Esophagus squamous epithelium (tissue), 5 donors: ENCODE measurements at regions not wholly inside any gene's neighbourhood (a gene's known extent, or its start where the extent isn't known, plus 50 kb on each side); places are given as distances from the start of the nearest gene placed in this dataset.

Experiments used
- DNase-seq: peaks from one replicate; lab custom pipeline; 2025; lab: John Stamatoyannopoulos, UW
- H3K27ac ChIP-seq, 4 donors: fragments of 200-600 bp; sonication (generic); one replicate each; pipeline ENCODE4 v1.5.1; 2016 to 2019; ENCODE audit warnings: mild to moderate bottlenecking in 1 of 4
- H3K27me3 ChIP-seq, 4 donors: fragments of 200-600 bp; sonication (generic); 1 replicate in 3 of 4; 2 replicates in 1 of 4; pipeline versions ENCODE4 v1.5.1 to v1.6.0; 2017 to 2021; ENCODE audit warnings: antibody characterized with exemption in 1 of 4
- H3K36me3 ChIP-seq, 3 donors: fragments of 200-600 bp; sonication (generic); one replicate each; pipeline ENCODE4 v1.5.1; 2016 to 2019
- H3K4me1 ChIP-seq, 3 donors: fragments of 200-600 bp; sonication (generic); one replicate each; pipeline ENCODE4 v1.5.1; 2017 to 2019
- H3K4me3 ChIP-seq, 4 donors: fragments of 200-600 bp; sonication (generic); 1 replicate in 3 of 4; 2 replicates in 1 of 4; pipeline ENCODE4 v1.5.1; 2016 to 2019; ENCODE audit warnings: mild to moderate bottlenecking in 2 of 4, moderate library complexity in 1 of 4
- H3K9me3 ChIP-seq, 3 donors: fragments of 200-600 bp; sonication (generic); one replicate each; pipeline ENCODE4 v1.5.1; 2016 to 2019
- POLR2A ChIP-seq, 4 donors: fragments of 450-650 bp; IDR thresholded peaks; one replicate each; pipeline ENCODE4 v1.6.1; 2017; ENCODE audit warnings: antibody characterized with exemption in 4 of 4, mild to moderate bottlenecking in 4 of 4, moderate library complexity in 3 of 4
- WGBS, 2 donors: methylation state at CpG; one replicate each; pipeline ENCODE4 v1.1.5; 2018; 5-methylcytosine and 5-hydroxymethylcytosine counted together
- intact Hi-C: fragments of 100-400 bp; cut with DNase I; formaldehyde crosslinking; loops from one replicate; pipeline ENCODE4 v1.15.0; 2022
- TF ChIP-seq, protein P1 (sequence below), 6 experiments: fragments of 450-650 bp in 4 of 6; fragments of 200-600 bp in 2 of 6; sonication (generic) in 2 of 6; IDR thresholded peaks; one replicate each; pipeline ENCODE4 v1.5.1; 2016 to 2019; ENCODE audit warnings: antibody characterized with exemption in 6 of 6, mild to moderate bottlenecking in 4 of 6, moderate library complexity in 4 of 6
- donor health status: DM: yes; HTN: yes; CAD: no.

DNA sequence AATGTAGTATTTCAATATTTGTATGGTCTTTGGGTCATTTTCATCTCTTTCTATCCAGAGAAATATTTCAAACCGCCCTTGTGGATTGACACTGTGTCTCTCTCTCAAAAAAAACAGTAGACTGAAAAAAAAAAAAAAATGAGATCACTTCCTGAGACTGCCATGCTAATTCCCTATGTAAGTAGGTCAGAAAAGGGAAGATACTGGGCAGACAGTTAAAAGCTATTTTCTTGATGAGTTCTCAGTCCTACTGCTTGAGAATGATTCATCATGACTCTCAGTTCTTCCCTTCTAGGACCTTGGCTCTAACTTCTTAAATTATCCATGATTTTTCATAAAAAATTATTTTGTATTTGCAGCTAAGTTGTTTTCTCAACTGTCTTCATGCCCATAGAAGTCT is 672.3 kb upstream of the REG3G start:
- intact Hi-C loops, result no loop called here
- no peak for DNase-seq
- Histone ChIP-seq H3K4me1 (no peaks in the 10 kb centered on the region), H3K4me3 (no peak overlapping the region), H3K9me3 (no peaks in the 10 kb centered on the region), H3K27me3 (no peaks in the 10 kb centered on the region), H3K36me3 (no peaks in the 10 kb centered on the region), H3K27ac (no peak overlapping the region)
- 44 to 87% methylated on average over 1 of the region's 1 CpG for WGBS, 2 donors
- TF ChIP-seq POLR2A (IDR thresholded peaks at IDR 0.05), result no peak
- TF ChIP-seq, protein P1, sequence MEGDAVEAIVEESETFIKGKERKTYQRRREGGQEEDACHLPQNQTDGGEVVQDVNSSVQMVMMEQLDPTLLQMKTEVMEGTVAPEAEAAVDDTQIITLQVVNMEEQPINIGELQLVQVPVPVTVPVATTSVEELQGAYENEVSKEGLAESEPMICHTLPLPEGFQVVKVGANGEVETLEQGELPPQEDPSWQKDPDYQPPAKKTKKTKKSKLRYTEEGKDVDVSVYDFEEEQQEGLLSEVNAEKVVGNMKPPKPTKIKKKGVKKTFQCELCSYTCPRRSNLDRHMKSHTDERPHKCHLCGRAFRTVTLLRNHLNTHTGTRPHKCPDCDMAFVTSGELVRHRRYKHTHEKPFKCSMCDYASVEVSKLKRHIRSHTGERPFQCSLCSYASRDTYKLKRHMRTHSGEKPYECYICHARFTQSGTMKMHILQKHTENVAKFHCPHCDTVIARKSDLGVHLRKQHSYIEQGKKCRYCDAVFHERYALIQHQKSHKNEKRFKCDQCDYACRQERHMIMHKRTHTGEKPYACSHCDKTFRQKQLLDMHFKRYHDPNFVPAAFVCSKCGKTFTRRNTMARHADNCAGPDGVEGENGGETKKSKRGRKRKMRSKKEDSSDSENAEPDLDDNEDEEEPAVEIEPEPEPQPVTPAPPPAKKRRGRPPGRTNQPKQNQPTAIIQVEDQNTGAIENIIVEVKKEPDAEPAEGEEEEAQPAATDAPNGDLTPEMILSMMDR (IDR thresholded peaks at IDR 0.05), result no peak

DNA sequence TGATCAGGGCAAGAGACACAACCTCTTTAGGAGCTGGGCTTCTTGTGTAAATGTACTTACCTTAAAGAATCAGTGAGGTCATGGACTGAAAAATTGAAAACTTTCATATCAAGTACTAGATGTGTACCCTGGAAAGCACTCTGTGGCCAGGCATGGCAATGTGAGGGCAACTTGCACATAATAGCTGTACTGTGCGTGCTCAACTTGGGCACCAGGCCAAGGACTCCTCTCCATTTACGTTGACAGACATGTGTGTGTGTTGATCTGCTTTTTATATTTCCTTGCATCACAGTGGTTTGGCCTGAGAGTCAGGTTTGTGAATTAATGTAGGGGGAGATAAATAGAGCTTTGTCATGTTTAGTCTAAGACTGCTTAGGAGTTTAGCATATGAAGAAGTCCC is 669.5 kb upstream of the REG3G start:
- no peak for DNase-seq
- 49 to 76% methylated on average over 2 of the region's 2 CpGs for WGBS, 2 donors
- H3K4me3 ChIP-seq, result no peak overlapping the region

DNA sequence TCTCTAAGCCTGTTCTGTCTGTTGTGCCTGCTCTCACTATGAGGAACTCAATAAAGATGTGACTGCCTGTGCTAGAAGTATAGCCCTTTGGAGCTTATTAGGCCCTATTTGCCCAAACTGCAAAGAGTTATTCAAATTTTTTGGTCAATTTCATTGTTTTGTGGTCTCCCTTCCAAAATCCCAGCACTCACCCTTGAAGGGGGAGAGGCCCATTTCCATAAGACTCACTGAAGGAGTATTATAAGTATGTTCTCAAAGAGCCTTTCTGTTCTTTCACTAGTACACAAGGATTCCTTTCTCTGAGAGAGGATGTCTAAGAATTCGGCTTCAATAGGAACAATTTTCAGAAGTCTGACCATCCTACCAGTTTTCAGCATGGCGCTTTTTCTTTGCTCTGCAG is 641.9 kb upstream of the REG3G start:
- H3K36me3 ChIP-seq, result no peaks in the 10 kb centered on the region
- H3K4me3 ChIP-seq, result no peak overlapping the region
- no peak overlapping the region for H3K27ac ChIP-seq
- H3K4me1 ChIP-seq, result no peaks in the 10 kb centered on the region
- no peaks in the 10 kb centered on the region for H3K27me3 ChIP-seq
- intact Hi-C loops, result no loop called here
- 39 to 91% methylated on average over 2 of the region's 2 CpGs for WGBS, 2 donors
- TF ChIP-seq POLR2A (IDR thresholded peaks at IDR 0.05), result no peak
- TF ChIP-seq, protein P1 (IDR thresholded peaks at IDR 0.05), result no peak
- DNase-seq, result no peak
- no peaks in the 10 kb centered on the region for H3K9me3 ChIP-seq

More for the DNA sequence above, 669.5 kb upstream of the REG3G start:
- no peaks in the 10 kb centered on the region for H3K9me3 ChIP-seq
- H3K27ac ChIP-seq, result no peak overlapping the region
- intact Hi-C loops, result no loop called here
- no peaks in the 10 kb centered on the region for H3K36me3 ChIP-seq
- no peaks in the 10 kb centered on the region for H3K4me1 ChIP-seq
- TF ChIP-seq, protein P1 (IDR thresholded peaks at IDR 0.05), result no peak
- no peak for TF ChIP-seq POLR2A (IDR thresholded peaks at IDR 0.05)
- H3K27me3 ChIP-seq, result no peaks in the 10 kb centered on the region

DNA sequence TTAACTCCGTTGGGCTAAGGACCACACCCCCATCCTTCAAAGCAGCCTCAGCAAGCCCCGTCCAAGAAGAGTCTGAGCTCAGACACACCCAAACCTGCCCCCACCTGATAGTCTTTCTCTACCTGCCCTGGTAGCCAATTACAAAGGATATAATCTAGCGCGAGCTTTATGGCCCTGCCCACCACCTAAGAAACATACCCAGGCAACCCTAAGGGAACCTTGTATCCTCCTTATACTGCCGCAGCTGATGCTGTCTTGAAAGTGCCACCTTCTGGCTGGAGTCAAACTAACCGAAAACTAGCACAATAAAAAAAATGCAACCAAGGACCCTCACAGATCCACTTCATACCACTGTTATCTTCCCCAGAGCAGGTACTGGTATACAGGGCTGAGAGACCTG is 628.3 kb upstream of the REG3G start:
- no peaks in the 10 kb centered on the region for H3K27me3 ChIP-seq
- TF ChIP-seq, protein P1 (IDR thresholded peaks at IDR 0.05), result no peak
- no peak for TF ChIP-seq POLR2A (IDR thresholded peaks at IDR 0.05)
- DNase-seq, result no peak
- H3K27ac ChIP-seq, result no peak overlapping the region
- WGBS, 2 donors, result 89 to 90% methylated on average over 5 of the region's 6 CpGs
- H3K9me3 ChIP-seq, result peaks cover 0 to 15% (median 6%) of the 10 kb centered on the region in 3 donors
- H3K36me3 ChIP-seq, result no peaks in the 10 kb centered on the region
- H3K4me3 ChIP-seq, result no peak overlapping the region
- intact Hi-C loops, result no loop called here
- no peaks in the 10 kb centered on the region for H3K4me1 ChIP-seq

DNA sequence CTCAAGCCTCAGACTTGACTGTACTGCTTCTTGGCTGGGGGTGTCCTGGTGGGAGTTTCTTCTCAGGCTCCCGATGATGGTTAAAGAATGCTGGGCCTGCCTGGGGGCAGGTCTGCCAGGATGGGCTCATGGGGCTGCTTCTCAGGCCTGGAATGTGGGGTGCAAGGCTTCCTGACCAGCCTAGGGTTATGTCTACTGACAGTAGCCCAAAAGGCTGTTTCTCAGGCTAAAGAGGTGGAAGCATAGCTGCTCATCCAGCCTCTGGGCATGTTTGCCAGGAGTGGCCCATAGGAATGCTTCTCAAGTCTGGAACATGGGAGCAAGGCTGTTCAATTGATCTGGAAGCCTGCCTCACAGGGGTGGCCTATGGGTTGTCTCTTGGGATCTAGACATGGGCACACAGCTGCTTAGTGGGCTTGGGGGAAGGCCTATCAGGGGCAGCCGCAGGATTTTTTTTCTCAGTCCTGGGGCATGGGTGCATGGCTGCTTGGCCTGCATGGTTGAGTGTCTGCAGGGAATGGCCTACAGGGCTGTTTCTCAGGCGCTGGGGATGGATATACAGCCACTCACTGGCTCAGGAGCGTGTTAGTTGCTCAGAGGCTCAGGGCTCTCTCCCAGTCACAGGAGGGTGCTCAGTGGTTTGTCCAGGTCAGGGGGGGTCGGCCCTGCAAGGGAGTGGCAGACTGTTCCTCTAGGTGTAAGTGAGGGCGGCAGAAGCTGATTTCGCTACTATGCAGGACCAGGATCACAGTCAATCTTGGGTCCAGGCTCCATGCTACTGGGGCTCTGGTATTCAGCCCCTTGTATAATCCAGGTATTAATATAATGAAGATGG is 617.3 kb upstream of the REG3G start:
- H3K4me1 ChIP-seq, result no peaks in the 10 kb centered on the region
- H3K36me3 ChIP-seq, result no peaks in the 10 kb centered on the region
- 60 to 100% methylated on average over 1 of the region's 7 CpGs for WGBS, 2 donors
- H3K9me3 ChIP-seq, result no peaks in the 10 kb centered on the region
- intact Hi-C loops, result no loop called here
- H3K4me3 ChIP-seq, result no peak overlapping the region
- DNase-seq, result no peak
- H3K27me3 ChIP-seq, result no peaks in the 10 kb centered on the region
- no peak overlapping the region for H3K27ac ChIP-seq
- TF ChIP-seq, protein P1 (IDR thresholded peaks at IDR 0.05), result no peak
- TF ChIP-seq POLR2A (IDR thresholded peaks at IDR 0.05), result no peak
